Activated naive CD4-positive, alpha-beta T cell treated with anti-CD3 and anti-CD28 coated beads, Interleukin-2, amount 10 ng/mL, durations not matched to agents 7 days and 5 days (primary cell): ENCODE measurements at regions not wholly inside any gene's neighbourhood (a gene's known extent, or its start where the extent isn't known, plus 50 kb on each side); places are given as distances from the start of the nearest gene placed in this dataset.

Source experiments
- CTCF ChIA-PET: fragments of 350-600 bp; sonication (Branson Sonifier 250); formaldehyde crosslinking; loops from one replicate; lab custom pipeline; 2021; ENCODE audit warnings: antibody characterized with exemption; lab: Charles Lee
- DNase-seq: peaks from one replicate; pipeline ENCODE4 v3.0.0-alpha.2; 2020
- H3K27ac Mint-ChIP-seq: one replicate; pipeline ENCODE4 v1.8.0; 2021; ENCODE audit warnings: mild to moderate bottlenecking, moderate library complexity, mixed read lengths
- H3K27me3 Mint-ChIP-seq: one replicate; pipeline ENCODE4 v1.8.0; 2021; ENCODE audit warnings: mild to moderate bottlenecking, mixed read lengths
- H3K36me3 Mint-ChIP-seq: one replicate; pipeline ENCODE4 v1.8.0; 2021; ENCODE audit warnings: mixed read lengths
- H3K4me1 Mint-ChIP-seq: one replicate; pipeline ENCODE4 v1.8.0; 2021; ENCODE audit warnings: mixed read lengths
- H3K4me3 Mint-ChIP-seq: one replicate; pipeline ENCODE4 v1.8.0; 2021; ENCODE audit warnings: mild to moderate bottlenecking, moderate library complexity, mixed read lengths
- H3K9me3 Mint-ChIP-seq: one replicate; pipeline ENCODE4 v1.8.0; 2021; ENCODE audit warnings: mixed read lengths

DNA sequence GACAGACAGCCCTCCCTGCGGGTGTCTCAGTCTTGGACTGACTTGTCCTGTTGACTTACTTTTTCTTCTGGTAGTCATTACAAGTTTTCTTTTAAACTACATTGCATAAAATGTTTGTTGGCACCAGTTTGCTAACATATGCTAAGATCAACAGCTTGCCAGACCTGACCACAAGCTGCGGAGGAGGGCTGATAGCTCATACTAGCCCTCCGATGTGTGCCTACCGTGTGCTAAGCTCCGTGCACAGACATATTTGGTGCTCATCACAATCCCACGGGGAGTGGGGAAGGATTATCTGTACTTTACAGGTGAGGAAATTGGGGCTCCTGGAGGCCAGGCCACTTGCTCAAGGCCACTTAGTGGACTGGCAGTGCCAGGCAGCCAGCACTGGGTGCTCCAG lies 72.8 kb upstream of the YPEL5 start:
- CTCF ChIA-PET: interaction anchor here (1.0 to 3.2 kb wide), 3 partner anchors 9 to 151 kb away, joined by 3 to 28 read pairs (median 7); no protein-coding TSS in a partner anchor
- Mint-ChIP-seq H3K27me3 (peaks cover 22% of the 10 kb centered on the region), H3K36me3 (no peaks in the 10 kb centered on the region), H3K27ac (no peak overlapping the region), H3K4me3 (no peak overlapping the region), H3K4me1 (no peaks in the 10 kb centered on the region), H3K9me3 (no peaks in the 10 kb centered on the region)
- no peak for DNase-seq

DNA sequence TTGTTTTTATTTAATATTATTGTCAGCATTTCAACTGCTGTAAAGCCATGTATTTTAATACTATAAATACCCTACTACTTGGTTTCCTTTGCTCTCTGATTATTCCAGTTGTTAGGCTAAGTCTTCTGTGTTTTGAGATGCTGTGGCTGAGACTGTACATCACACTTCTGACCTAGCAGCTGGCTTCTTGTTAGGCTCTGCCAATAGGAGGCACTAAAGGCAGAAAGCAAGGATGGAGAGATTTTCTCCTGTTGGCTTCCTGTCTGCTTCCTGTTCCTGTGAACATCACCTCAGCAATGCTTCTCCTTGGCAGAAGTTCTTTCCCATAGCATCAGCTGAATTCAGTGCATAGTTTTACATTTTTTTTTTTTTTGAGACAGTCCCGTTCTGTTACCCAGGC lies 68.3 kb upstream of the YPEL5 start:
- no peaks in the 10 kb centered on the region for H3K36me3 Mint-ChIP-seq
- DNase-seq: no peak
- H3K27ac Mint-ChIP-seq: no peak overlapping the region
- H3K27me3 Mint-ChIP-seq: peaks cover 10% of the 10 kb centered on the region
- H3K9me3 Mint-ChIP-seq: no peaks in the 10 kb centered on the region
- no peaks in the 10 kb centered on the region for H3K4me1 Mint-ChIP-seq
- CTCF ChIA-PET: interaction anchor here (0.7 kb wide), 1 partner anchor 336 kb away, joined by 4 read pairs; no protein-coding TSS in a partner anchor
- no peak overlapping the region for H3K4me3 Mint-ChIP-seq

DNA sequence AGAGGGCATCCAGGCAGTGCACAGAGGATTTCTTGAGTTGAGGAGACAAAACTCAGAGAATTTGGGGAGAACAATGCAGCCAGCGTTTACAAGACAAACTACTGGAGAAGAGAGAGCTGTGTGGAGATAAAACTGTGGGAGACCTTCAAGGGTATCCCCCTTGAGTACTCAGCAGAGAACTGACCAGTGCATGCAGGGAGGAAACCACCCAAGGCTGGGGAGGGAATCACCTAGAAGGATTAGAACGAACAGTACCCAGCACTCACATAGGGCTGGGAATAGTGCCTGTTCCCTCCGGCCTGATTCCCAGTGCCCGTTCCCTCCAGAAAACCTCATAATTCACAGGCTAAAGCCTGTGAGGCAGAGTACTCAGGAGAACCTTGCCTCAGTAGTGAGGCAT lies 61.9 kb upstream of the YPEL5 start:
- DNase-seq: no peak
- Mint-ChIP-seq H3K36me3 (no peaks in the 10 kb centered on the region), H3K4me3 (no peak overlapping the region), H3K4me1 (no peaks in the 10 kb centered on the region), H3K27ac (no peak overlapping the region), H3K27me3 (peaks cover 16% of the 10 kb centered on the region), H3K9me3 (no peaks in the 10 kb centered on the region)
- CTCF ChIA-PET: interaction anchor here (0.9 kb wide), 1 partner anchor 30 kb away, joined by 3 read pairs; no protein-coding TSS in a partner anchor

DNA sequence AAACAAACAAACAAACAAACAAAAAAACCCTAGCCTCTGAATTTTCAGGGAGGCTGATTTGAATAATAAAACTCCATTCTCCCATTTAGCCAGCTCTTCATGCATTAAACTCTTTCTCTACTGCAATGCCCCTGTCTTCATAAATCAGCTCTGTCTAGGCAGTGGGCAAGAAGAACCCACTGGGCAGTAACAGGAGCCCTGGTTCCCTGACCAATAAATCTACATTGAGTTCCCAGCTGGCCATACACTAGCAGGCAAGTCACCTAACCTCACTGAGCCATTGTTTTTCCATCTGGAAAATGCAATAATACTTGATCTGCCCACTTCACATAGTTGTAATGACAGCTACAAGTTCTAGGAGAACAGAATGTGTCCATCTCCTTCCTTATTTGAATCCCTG lies 57.6 kb upstream of the YPEL5 start:
- DNase-seq: no peak
- no peak overlapping the region for H3K27ac Mint-ChIP-seq
- H3K27me3 Mint-ChIP-seq: peaks cover 24% of the 10 kb centered on the region
- no peaks in the 10 kb centered on the region for H3K4me1 Mint-ChIP-seq
- H3K9me3 Mint-ChIP-seq: no peaks in the 10 kb centered on the region
- no peak overlapping the region for H3K4me3 Mint-ChIP-seq
- CTCF ChIA-PET: interaction anchor here (0.7 to 3.5 kb wide), 3 partner anchors 26 to 1073 kb away, joined by 3 to 51 read pairs (median 12); no protein-coding TSS in a partner anchor
- H3K36me3 Mint-ChIP-seq: no peaks in the 10 kb centered on the region

DNA sequence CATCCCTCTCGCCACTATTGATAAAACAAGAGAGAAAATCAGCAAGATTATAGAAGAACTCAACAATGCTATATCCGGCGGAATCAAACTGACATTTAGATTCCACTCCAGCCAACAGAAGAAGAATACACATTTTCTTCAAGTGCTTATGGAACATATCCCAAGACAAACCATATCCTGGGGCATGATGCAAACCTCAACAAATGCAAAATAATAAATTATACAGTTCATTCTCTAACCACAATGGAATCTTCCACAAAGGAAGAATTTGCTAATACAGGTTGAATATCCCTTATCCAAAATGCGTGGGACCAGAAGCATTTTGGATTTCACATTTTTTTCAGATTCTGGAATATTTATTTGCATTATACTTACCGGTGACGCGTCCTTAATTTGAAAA lies 51.4 kb upstream of the YPEL5 start:
- Mint-ChIP-seq H3K4me3 (no peak overlapping the region), H3K36me3 (no peaks in the 10 kb centered on the region), H3K4me1 (no peaks in the 10 kb centered on the region), H3K27ac (no peak overlapping the region), H3K9me3 (no peaks in the 10 kb centered on the region), H3K27me3 (peaks cover 27% of the 10 kb centered on the region)
- CTCF ChIA-PET: interaction anchor here (1.2 kb wide), 1 partner anchor 286 kb away, joined by 4 read pairs; no protein-coding TSS in a partner anchor
- no peak for DNase-seq

DNA sequence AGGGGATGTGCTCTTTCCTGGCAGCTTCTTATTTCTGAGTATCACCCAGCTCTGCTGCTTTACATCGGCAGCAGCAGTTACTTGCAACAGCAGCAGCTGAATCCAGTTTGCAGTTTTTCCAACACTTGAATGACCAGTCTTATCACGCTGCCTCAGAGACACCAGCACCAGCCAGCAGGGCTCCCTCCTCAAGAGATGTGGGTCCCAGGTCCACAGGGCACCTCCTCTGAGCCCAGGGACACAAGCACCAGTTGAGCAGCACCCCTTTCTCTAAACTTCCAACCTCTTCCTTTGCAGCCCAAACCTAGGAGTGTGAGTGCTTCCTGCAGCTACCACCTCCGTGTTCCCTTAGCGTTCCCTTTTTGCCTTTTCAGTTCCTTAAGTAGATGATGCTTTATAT lies 50.4 kb upstream of the YPEL5 start:
- H3K27ac Mint-ChIP-seq: no peak overlapping the region
- no peaks in the 10 kb centered on the region for H3K4me1 Mint-ChIP-seq
- peaks cover 21% of the 10 kb centered on the region for H3K27me3 Mint-ChIP-seq
- DNase-seq: no peak
- no peaks in the 10 kb centered on the region for H3K9me3 Mint-ChIP-seq
- H3K36me3 Mint-ChIP-seq: no peaks in the 10 kb centered on the region
- no peak overlapping the region for H3K4me3 Mint-ChIP-seq
- CTCF ChIA-PET: no interaction called here
